Prostate gland (tissue), 2 donors: ENCODE measurements at regions not wholly inside any gene's neighbourhood (a gene's known extent, or its start where the extent isn't known, plus 50 kb on each side); places are given as distances from the start of the nearest gene placed in this dataset.

Experiments used
- DNase-seq: peaks from one replicate; pipeline ENCODE4 v3.0.0-alpha.2; 2019; ENCODE audit warnings: low spot score
- H3K27ac ChIP-seq, 2 donors: fragments of 200-600 bp; sonication (generic); 2 replicates each; pipeline ENCODE4 v1.5.1; 2017 to 2019
- H3K27me3 ChIP-seq: fragments of 200-600 bp; sonication (generic); replicated peaks from 2 replicates; pipeline ENCODE4 v1.5.1; 2019; ENCODE audit not compliant: insufficient read depth
- H3K36me3 ChIP-seq, 2 donors: fragments of 200-600 bp; sonication (generic); 1 replicate in 1 of 2; 2 replicates in 1 of 2; pipeline versions ENCODE4 v1.5.1 to v1.8.1; 2017 to 2019
- H3K4me1 ChIP-seq: fragments of 200-600 bp; sonication (generic); replicated peaks from 2 replicates; pipeline ENCODE4 v1.5.1; 2019
- H3K4me3 ChIP-seq, 2 donors: fragments of 200-600 bp; sonication (generic); 2 replicates each; pipeline ENCODE4 v1.5.1; 2017 to 2019
- H3K9me3 ChIP-seq: fragments of 200-600 bp; sonication (generic); 2 replicates; pipeline ENCODE4 v1.5.1; 2017
- CTCF ChIP-seq, 4 experiments: fragments of 200-600 bp in 2 of 4; fragments of 450-650 bp in 2 of 4; sonication (generic) in 2 of 4; IDR thresholded peaks; 1 replicate in 3 of 4; 2 replicates in 1 of 4; pipeline ENCODE4 v1.5.1; 2016 to 2019; ENCODE audit warnings: antibody characterized with exemption in 4 of 4, mild to moderate bottlenecking in 2 of 4, moderate library complexity in 2 of 4
- POLR2A ChIP-seq: fragments of 450-650 bp; IDR thresholded peaks from one replicate; pipeline ENCODE4 v1.6.1; 2016; ENCODE audit warnings: antibody characterized with exemption, mild to moderate bottlenecking
- POLR2AphosphoS5 ChIP-seq: sonication (generic); formaldehyde crosslinking; IDR thresholded peaks from one replicate; pipeline ENCODE4 v1.6.1; 2017; ENCODE audit warnings: antibody characterized with exemption
- WGBS: methylation state at CpG from one replicate; pipeline ENCODE4 v1.1.5; 2018; 5-methylcytosine and 5-hydroxymethylcytosine counted together
- intact Hi-C: fragments of 100-400 bp; cut with DNase I; formaldehyde crosslinking; loops from one replicate; pipeline ENCODE4 v1.14.2; 2022

- TF ChIP-seq POLR2A = no peak
- TF ChIP-seq POLR2AphosphoS5 = no peak
- TF ChIP-seq CTCF (IDR thresholded peaks at IDR 0.05) = no peak
- H3K9me3 ChIP-seq = no peaks in the 10 kb centered on the region
- intact Hi-C loops = no loop called here
- H3K36me3 ChIP-seq = no peaks in the 10 kb centered on the region
- H3K27me3 ChIP-seq = no peaks in the 10 kb centered on the region
- H3K4me1 ChIP-seq = no peaks in the 10 kb centered on the region
- no peak for DNase-seq
- WGBS = 76% methylated on average over 8 of the region's 8 CpGs
- H3K27ac ChIP-seq = no peak overlapping the region
- no peak overlapping the region for H3K4me3 ChIP-seq
Observed at GRCh38 chr2:136328207-136328795, 210.4 kb upstream of the CXCR4 start.

GRCh38 chr2:136327162-136327852 is 209.4 kb upstream of the CXCR4 start:
- Histone ChIP-seq H3K9me3 (no peaks in the 10 kb centered on the region), H3K27ac (no peak overlapping the region), H3K4me1 (no peaks in the 10 kb centered on the region), H3K36me3 (no peaks in the 10 kb centered on the region), H3K4me3 (no peak overlapping the region), H3K27me3 (no peaks in the 10 kb centered on the region)
- no peak for DNase-seq
- 50% methylated on average over 12 of the region's 12 CpGs for WGBS
- intact Hi-C loops = no loop called here
- no peak for TF ChIP-seq POLR2AphosphoS5
- no peak for TF ChIP-seq POLR2A
- TF ChIP-seq CTCF (IDR thresholded peaks at IDR 0.05) = no peak

GRCh38 chr2:136325844-136326331 is 207.9 kb upstream of the CXCR4 start:
- Histone ChIP-seq H3K9me3 (no peaks in the 10 kb centered on the region), H3K4me1 (no peaks in the 10 kb centered on the region), H3K27ac (no peak overlapping the region), H3K36me3 (no peaks in the 10 kb centered on the region), H3K4me3 (no peak overlapping the region), H3K27me3 (no peaks in the 10 kb centered on the region)
- intact Hi-C loops = no loop called here
- no peak for DNase-seq
- WGBS = 80% methylated on average over 1 of the region's 1 CpG
- TF ChIP-seq CTCF (IDR thresholded peaks at IDR 0.05) = no peak
- no peak for TF ChIP-seq POLR2A
- TF ChIP-seq POLR2AphosphoS5 = no peak

GRCh38 chr2:136324966-136325365 is 207.0 kb upstream of the CXCR4 start:
- Histone ChIP-seq H3K4me3 (no peak overlapping the region), H3K9me3 (no peaks in the 10 kb centered on the region), H3K27ac (no peak overlapping the region), H3K36me3 (no peaks in the 10 kb centered on the region), H3K27me3 (no peaks in the 10 kb centered on the region), H3K4me1 (no peaks in the 10 kb centered on the region)
- DNase-seq = no peak
- WGBS = 66% methylated on average over 3 of the region's 3 CpGs
- no peak for TF ChIP-seq POLR2A
- no peak for TF ChIP-seq POLR2AphosphoS5
- no peak for TF ChIP-seq CTCF (IDR thresholded peaks at IDR 0.05)
- intact Hi-C loops = no loop called here

- Histone ChIP-seq H3K27ac (no peak overlapping the region), H3K4me3 (no peak overlapping the region), H3K27me3 (no peaks in the 10 kb centered on the region), H3K4me1 (no peaks in the 10 kb centered on the region), H3K36me3 (no peaks in the 10 kb centered on the region), H3K9me3 (no peaks in the 10 kb centered on the region)
- 91% methylated on average over 7 of the region's 7 CpGs for WGBS
- TF ChIP-seq POLR2AphosphoS5 (no peak), POLR2A (no peak), CTCF (IDR thresholded peaks at IDR 0.05) (no peak)
- no peak for DNase-seq
- intact Hi-C loops = no loop called here
Observed at GRCh38 chr2:136323935-136324334, 206.0 kb upstream of the CXCR4 start.
